BJ (cell line): ENCODE measurements at regions not wholly inside any gene's neighbourhood (a gene's known extent, or its start where the extent isn't known, plus 50 kb on each side); places are given as distances from the start of the nearest gene placed in this dataset.
"Not testable (repeated sequence)": the region's sequence is repeated elsewhere in the genome, so short reads cannot be mapped to it uniquely, and the experiment has no call there.

Source experiments
- CTCF ChIA-PET: fragments of 350-600 bp; formaldehyde crosslinking; extraction: SDS; loops from one replicate; lab custom pipeline; 2021; ENCODE audit warnings: antibody characterized with exemption, inconsistent platforms; lab: Yijun Ruan, JAX
- POLR2A ChIA-PET: fragments of 300-600 bp; sonication (Branson Sonifier 250); formaldehyde crosslinking; extraction: SDS; loops from one replicate; lab custom pipeline; 2021; ENCODE audit warnings: antibody characterized with exemption; lab: Charles Lee
- DNase-seq: peaks from one replicate; pipeline ENCODE4 v3.0.0-alpha.2; 2011; ENCODE audit warnings: low read depth
- H3K27me3 ChIP-seq: 2 replicates; pipeline ENCODE4 v1.6.0; 2011; ENCODE audit warnings: low read length; ENCODE audit not compliant: control insufficient read depth, insufficient read depth
- H3K36me3 ChIP-seq: 2 replicates; pipeline ENCODE4 v1.5.1; 2011; ENCODE audit warnings: low read length; ENCODE audit not compliant: control insufficient read depth, insufficient read depth
- H3K4me3 ChIP-seq: 2 replicates; pipeline ENCODE4 v1.5.1; 2011; ENCODE audit warnings: low read depth, mild to moderate bottlenecking, control low read depth, low read length
- TF ChIP-seq, protein P1 (sequence below): IDR thresholded peaks from 2 replicates; pipeline ENCODE4 v1.5.1; 2011; ENCODE audit warnings: low read depth, mild to moderate bottlenecking, control low read depth, inconsistent platforms, low read length, moderate library complexity; ENCODE audit not compliant: insufficient read depth

DNA sequence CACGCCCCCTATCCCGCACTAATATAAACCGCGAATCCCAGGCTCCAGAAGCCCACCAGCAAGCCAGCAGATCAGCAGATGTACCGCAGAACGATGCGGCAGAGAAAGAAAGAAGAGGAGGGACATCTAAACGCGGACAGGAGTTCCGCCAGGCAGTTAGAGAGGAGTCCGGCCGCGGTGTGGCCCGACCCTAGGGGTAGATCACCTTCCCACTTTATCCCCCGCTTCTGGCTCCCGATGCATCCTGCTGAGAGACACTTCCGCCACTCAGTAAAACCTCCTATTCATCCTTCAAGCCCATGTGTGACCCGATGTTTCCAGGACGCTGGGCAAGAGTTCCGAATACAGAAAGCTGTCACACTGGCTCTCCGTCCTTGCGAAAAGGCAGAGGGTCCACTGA lies 1046.8 kb downstream of the SLITRK5 start:
- Histone ChIP-seq H3K36me3 (no peaks in the 10 kb centered on the region), H3K27me3 (no peaks in the 10 kb centered on the region), H3K4me3 (no peak overlapping the region)
- POLR2A ChIA-PET: no interaction called here
- DNase-seq: no peak
- CTCF ChIA-PET: no interaction called here
- TF ChIP-seq, protein P1, sequence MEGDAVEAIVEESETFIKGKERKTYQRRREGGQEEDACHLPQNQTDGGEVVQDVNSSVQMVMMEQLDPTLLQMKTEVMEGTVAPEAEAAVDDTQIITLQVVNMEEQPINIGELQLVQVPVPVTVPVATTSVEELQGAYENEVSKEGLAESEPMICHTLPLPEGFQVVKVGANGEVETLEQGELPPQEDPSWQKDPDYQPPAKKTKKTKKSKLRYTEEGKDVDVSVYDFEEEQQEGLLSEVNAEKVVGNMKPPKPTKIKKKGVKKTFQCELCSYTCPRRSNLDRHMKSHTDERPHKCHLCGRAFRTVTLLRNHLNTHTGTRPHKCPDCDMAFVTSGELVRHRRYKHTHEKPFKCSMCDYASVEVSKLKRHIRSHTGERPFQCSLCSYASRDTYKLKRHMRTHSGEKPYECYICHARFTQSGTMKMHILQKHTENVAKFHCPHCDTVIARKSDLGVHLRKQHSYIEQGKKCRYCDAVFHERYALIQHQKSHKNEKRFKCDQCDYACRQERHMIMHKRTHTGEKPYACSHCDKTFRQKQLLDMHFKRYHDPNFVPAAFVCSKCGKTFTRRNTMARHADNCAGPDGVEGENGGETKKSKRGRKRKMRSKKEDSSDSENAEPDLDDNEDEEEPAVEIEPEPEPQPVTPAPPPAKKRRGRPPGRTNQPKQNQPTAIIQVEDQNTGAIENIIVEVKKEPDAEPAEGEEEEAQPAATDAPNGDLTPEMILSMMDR: no peak

DNA sequence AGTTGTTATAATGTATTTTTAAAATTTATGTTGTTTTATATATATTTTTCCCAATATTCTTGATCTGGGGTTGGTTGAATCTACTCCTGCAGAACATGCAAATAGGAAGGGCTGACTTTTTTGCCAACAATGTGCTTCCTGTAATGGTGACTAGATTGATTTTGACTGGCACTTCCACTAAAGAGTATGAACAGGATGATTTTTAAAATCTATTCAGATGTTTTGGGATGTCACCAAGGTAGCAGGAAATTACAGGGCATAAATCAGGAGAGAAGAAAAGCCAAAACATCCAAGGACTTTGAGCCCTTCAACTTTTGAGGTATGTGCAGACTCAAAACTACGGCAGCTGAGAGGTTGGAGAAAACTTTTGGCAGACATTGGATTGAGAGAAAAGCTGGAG lies 1047.6 kb downstream of the SLITRK5 start:
- ChIA-PET POLR2A (no interaction called here), CTCF (no interaction called here)
- no peak overlapping the region for H3K4me3 ChIP-seq
- TF ChIP-seq, protein P1: no peak
- no peak for DNase-seq
- no peaks in the 10 kb centered on the region for H3K27me3 ChIP-seq
- H3K36me3 ChIP-seq: no peaks in the 10 kb centered on the region

DNA sequence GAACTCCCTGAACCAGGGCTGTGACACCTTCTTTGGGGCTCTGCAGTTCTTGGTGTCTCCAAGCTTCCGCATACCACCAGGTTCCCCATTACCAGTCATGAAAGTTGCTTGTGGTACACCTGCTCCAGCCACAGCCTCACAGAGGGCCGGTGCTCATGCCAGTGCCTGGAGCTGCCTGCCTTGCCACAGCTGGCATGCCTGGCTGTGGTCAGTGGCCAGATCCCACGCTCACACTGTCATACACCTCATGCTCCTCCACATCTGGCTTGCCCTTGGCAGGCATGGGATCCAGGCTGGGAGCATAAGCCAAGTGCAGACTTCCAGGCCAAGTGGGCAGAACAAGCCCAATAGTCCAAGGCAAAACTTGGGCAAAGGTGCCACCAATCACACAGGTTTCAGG lies 1054.9 kb downstream of the SLITRK5 start:
- Histone ChIP-seq H3K27me3 (no peaks in the 10 kb centered on the region), H3K4me3 (no peak overlapping the region), H3K36me3 (no peaks in the 10 kb centered on the region)
- TF ChIP-seq, protein P1: no peak
- ChIA-PET POLR2A (no interaction called here), CTCF (no interaction called here)
- DNase-seq: no peak

DNA sequence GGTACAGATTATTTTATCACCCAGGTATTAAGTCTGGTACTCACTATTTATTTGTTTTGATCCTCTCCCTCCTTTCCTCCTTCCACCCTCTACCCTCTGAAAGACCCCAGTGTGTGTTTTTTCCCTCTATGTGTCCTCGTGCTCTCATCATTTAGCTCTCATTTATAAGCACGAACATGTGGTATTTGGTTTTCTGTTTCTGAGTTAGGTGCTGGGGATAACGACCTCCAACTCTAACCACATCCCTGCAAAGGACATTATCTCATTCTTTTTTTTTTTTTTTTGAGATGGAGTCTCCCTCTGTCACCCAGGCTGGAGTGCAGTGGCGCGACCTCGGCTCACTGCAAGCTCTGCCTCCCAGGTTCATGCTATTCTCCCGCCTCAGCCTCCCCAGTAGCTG lies 1056.1 kb downstream of the SLITRK5 start:
- POLR2A ChIA-PET, DNase-seq, H3K27me3 ChIP-seq, H3K36me3 ChIP-seq, H3K4me3 ChIP-seq, CTCF ChIA-PET: not testable (repeated sequence)

DNA sequence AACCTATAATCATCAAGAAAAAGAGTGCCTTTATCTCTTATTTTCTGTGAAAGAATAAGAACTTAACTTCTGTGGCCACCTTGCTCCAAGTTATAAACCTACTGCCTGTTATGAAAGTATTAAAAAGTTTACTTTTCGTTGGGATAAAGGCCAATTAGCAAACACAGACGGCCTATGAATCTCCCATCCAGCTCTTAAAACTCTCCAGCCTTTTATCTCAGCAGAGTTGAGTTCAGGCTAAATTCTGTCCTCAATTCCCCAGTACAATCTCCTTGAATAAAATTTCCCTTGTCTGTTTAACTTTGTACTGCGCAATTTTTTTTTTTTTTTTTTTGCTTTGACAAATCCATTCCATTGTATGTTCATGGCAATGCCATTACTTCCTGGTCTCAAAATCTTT lies 1058.4 kb downstream of the SLITRK5 start:
- H3K4me3 ChIP-seq: no peak overlapping the region
- no peak for DNase-seq
- no peaks in the 10 kb centered on the region for H3K27me3 ChIP-seq
- ChIA-PET POLR2A (no interaction called here), CTCF (no interaction called here)
- H3K36me3 ChIP-seq: no peaks in the 10 kb centered on the region
- TF ChIP-seq, protein P1: no peak

DNA sequence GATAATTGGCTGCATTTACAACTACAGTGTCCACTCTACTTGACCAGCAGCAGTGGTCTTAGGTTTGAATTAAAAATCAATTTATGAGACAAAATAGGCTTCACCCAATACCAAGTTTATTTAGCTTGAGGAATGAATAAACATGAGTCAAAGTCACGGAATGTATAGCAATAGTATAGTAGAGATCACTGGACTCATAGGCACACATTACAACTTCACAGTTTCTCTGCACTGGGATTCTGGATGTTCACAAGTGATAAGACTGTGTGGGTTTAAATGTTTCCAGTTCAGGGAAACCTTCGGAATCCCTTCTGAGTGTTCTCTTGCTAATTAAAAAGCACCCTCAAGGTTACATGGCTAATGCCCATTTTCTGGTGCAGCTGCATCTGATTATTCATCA lies 1064.9 kb downstream of the SLITRK5 start:
- no peak for DNase-seq
- H3K27me3 ChIP-seq: no peaks in the 10 kb centered on the region
- ChIA-PET CTCF (no interaction called here), POLR2A (no interaction called here)
- TF ChIP-seq, protein P1: no peak
- H3K36me3 ChIP-seq: no peaks in the 10 kb centered on the region
- H3K4me3 ChIP-seq: no peak overlapping the region
